Stimulated activated CD8-positive, alpha-beta memory T cell treated with anti-CD3 and anti-CD28 coated beads, Interleukin-4, amount 100 ng/mL, for 1 hour (primary cell): ENCODE measurements at regions not wholly inside any gene's neighbourhood (a gene's known extent, or its start where the extent isn't known, plus 50 kb on each side); places are given as distances from the start of the nearest gene placed in this dataset.

Source experiments
- DNase-seq, 2 donors: peaks; one replicate each; pipeline ENCODE4 v3.0.0-alpha.2; 2020; ENCODE audit warnings: low read depth in 2 of 2, low spot score in 1 of 2

DNA sequence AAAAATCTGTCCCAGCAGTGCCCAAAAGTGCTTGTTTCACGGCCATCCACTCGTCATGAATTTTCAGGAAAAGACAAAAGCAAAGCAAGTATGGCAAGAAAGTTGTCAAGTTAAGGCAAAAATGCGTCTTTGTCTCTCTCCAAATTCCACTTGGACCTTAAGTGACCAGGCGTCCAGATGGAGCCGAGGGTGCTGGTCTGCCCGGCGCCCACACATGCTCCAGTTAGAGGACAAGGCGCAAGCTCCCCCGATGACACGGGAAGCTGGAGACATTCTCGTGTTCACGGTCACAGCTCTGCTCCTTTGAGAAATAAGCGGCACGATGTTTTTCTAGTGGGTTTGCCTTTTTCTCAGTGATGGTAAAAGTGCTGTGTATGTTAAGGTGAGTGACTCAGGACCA, 219.0 kb downstream of the BRD1 start:
- DNase-seq = no peak

DNA sequence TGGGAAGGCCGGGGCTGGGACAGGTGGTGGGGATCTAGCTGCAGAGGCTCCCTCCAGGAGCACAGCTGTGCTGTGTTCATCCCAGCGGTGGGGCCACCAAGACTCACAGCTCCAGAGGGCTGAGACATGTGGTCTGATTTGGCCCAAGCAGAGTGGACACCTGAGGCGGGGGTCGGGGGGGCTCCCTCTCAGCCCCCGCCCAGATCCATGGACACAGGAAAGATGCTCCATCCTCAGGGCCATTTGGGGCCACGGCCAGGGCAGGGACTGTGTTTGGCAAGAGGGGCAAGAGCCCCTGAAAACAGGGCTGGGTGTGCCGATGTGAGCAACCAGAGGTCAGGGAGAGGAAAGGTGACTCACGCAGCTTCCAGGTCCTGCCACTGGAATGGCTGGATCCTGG, 219.4 kb downstream of the BRD1 start:
- DNase-seq = no peak

- DNase-seq = no peak
Measured at GRCh38 chr22:49607821-49608220, 219.9 kb downstream of the BRD1 start.

DNA sequence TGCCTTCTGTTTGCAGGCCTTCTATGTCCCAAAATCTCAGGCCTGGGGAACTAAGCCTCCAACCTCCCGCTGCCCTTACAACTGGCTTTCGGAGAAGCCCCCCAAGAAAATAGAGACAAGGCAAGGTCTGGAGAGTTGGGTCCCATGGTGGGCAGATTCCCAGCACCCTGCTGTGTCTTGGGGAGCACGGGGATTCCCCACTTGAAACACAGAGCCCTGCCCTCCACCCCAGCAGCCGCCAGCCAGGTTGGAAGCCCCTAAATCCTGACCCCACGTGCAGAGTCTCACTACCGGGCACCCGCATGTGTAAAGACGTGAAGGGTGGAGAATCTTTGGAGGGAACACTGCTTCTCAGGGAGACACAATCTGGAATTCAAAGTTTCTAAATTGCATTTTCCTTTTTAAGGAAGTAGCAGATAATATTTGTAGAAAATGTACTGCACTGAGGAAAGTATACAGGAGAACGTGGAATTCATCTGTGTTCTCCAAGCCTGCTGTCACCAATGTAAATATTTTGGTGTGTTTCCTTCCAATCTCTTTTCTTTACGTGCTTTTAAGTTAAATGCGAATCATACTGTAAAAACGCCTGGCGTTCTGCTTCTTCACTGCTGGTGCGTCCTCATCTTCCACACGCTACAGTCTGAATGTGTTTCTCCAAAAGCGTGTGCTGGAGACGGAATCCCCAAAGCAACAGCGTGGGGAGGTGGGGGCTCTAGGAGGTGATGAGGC, 220.9 kb downstream of the BRD1 start:
- DNase-seq = no peak

GRCh38 chr22:49604732-49605302, 222.9 kb downstream of the BRD1 start:
- no peak for DNase-seq

- no peak for DNase-seq
Measured at GRCh38 chr22:49603016-49603415, 224.7 kb downstream of the BRD1 start.

DNA sequence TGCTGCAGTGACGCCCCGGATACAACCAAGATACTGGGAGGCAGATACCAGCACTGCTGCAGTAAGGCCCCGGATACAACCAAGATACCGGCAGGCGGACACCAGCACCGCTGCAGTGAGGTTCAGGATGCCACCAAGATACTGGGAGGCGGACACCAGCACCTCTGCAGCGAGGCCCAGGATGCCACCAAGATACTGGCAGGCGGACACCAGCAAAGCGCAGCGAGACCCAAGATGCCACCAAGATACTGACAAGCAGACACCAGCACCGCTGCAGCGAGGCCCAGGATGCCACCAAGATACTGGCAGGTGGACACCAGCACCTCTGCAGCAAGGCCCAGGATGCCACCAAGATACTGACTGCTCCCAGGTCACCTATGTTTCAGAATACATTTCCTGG, 225.2 kb downstream of the BRD1 start:
- no peak for DNase-seq

DNA sequence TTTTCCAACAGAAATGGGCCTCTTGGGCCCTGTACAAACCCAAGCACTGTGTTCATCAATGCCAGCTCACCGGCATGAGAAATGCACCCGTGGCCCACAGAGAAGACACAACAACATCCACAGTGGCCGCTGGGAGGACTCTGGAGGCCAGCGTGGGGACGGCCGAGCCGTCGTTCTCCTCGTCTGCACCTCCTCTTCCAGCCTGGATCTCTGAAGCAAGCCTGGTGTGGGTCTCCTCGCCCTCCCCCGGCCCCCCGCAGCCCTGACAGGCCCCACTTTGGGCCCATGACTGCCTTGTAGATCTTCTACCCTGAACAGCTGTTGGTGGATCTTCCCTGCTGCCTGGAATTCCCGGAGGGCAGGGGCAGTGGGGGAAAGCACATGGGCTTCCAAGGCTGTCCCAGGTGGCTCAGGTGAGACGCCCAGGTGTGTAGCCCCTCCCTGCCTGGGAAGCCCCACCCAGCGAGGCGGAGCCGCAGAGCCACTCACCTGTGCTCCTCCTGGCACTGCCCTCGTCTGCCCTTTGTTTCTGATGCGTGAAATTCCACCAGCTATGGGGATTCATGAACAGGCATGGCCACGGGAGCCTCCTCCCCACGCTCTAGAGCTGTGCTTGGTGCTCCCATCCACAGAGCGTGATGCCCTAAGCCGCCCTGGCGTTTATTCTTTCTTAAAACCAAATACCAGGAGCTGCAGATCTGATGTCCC, 225.9 kb downstream of the BRD1 start:
- DNase-seq = no peak

- no peak for DNase-seq
Measured at GRCh38 chr22:49600891-49601431, 226.7 kb downstream of the BRD1 start.

- no peak for DNase-seq
Measured at GRCh38 chr22:49600468-49600867, 227.2 kb downstream of the BRD1 start.

DNA sequence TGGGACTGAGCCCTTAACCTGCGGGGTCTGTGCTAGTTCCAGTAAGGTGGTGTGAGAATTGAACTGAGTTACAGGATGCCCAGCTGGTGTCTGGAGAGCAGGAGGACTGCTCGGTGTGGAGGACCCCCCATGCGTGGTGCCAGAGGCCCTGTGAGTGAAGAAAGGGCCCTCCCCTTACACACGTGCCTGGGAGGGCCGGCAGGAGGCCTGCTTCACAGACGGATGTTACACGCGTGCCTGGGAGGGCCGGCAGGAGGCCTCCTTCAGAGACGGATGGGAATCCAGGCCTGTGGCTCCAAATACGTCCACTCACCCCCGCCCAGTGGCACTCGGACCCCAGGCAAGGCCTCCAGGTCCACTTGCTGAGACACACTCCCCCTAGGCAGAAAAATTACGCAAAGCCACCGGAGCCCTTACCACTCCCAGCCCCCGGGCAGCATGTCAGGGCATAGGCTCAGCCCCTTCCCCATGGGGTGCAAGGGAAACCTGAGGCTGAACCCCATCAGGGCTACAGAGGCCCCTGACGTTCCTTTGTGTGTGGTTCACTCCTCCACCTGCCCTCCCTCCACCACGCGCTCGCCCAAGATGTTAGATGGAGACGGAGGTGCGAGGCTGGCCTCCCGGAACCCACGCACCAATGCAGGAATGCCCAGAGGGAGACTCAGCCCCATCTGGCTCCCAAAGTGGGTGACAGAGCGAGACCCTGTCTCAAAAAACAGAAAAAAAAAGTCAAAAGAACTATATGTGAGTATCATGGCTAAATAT, 227.8 kb downstream of the BRD1 start:
- no peak for DNase-seq

GRCh38 chr22:49599039-49599438, 228.6 kb downstream of the BRD1 start:
- DNase-seq = no peak

DNA sequence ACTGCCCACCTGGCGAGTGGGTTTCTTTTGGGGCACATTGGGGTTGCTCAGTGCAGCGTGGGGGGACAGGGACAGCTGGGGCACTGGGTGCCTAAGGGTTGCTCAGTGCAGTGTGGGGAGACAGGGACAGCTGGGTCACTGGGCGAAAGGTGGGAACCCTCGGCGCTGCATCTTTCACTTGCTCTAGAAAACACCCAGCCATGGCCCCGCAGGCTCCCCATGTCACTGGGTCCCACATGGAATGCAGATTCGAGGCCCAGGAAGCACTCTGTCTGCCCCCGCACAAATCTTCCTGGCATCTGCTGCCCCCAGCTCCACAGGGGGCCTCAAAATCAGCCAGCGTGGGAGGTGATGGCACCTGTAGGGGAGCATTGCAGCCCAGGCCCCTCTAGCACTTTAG, 229.3 kb downstream of the BRD1 start:
- no peak for DNase-seq

- no peak for DNase-seq
Measured at GRCh38 chr22:49597428-49598039, 230.1 kb downstream of the BRD1 start.

DNA sequence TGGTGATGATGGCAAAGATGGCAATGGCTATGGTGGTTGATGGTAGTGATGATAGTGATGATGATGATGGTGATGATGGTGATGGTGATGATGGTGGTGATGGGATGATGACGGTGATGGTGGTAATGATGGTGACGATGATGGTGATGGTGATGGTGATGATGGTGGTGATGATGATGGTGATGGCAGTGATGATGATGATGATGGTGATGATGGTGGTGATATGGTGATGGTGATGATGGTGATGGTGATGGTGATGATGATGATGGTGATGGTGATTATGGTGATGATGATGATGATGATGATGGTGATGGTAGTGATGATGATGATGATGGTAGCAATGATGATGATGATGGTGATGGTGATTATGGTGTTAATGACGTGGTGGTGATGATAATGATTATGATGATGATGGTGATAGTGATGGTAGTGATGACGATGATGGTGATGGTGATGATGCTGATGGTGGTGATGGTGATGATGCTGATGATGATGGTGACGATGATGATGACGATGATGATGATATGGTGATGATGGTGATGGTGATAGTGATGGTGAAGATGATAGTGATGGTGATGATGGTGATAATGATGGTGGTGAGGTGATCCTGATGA, 232.1 kb downstream of the BRD1 start:
- no peak for DNase-seq

DNA sequence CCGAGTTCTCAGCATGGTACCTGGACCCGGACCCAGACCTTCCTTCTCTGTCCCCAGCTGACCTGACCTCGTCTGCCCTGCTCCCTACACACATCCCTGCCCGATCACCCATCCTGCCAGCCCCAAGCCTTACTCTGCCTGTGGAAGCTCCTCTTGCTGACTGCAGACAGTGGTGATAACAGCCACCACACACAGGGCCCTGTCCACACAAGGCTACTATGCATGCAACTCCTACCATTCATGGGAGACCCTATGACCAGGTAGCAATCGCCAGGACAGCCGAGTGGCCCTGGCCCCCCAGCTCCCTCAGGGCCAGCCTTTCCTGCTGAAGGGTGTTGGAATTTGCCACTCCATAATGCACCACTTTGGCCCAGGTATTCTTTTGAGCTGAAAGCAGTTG, 233.6 kb downstream of the BRD1 start:
- no peak for DNase-seq

DNA sequence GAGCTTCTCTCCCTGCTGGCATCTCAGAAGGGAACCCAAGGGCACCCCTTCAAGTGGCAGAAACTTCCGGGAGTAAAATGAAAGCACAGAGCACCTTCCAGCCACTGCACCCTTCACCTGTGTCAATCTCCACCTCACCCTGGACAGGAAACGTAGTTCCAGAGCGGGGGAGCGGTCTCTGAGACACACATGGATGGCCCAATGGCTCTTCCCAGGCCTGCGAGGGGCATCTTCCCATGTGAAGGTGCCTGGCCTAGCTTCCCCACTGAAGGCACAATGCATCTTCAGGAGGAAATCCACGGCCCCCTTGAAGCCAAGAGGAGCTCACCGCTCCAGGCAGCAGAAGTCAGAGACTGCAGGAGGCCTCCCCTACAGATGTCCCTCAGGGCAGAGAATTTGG, 234.2 kb downstream of the BRD1 start:
- no peak for DNase-seq

- DNase-seq = no peak
Measured at GRCh38 chr22:49592780-49593501, 234.7 kb downstream of the BRD1 start.

DNA sequence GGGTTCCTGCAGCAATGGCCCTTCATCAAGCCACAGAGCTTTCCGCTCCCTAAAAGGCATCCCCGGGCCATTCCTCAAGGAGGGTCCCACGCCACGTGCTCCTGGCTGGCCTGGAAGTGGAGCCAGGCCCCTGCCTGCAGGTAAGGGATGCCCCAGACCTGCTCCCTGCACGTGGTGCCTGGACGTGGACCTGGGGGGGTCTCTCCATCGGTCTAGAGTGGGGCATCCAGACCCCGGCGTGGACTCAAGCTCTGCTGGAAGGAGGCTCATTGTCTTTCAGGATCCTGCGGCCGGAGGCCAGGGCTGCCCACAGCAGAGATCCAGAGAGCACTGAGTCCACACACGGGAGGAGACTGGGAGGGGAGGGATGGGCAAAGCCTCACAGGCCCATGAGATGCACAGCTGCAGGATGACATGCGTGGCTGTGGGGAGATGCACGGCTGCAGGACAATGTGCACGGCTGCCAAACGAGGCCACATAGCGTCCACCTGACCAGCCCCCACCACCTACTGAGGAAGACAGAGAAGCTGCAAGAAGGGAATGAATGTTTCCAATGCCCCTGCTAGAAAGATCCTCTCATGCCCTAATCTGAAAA, 236.7 kb downstream of the BRD1 start:
- DNase-seq = no peak

DNA sequence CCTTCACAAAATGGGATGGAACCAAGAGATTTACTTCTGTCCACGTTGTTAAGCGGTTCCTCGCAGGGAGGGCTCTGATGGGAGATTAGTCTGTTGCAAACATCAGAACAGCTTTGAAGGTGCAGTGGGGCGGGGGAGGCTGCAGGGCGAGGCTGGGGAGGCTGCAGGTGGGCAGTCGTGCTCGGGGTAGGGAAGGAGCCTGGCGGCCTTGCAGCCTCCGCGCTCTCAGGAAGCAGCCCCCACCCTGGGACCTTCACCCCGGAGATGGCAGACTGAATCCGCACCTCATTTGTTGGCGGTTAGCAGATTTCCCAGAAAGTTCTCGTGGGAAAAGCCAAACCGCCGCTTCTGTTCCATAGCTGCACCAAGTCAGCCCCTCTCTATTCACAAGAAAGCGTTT, 237.3 kb downstream of the BRD1 start:
- no peak for DNase-seq
